GM19328 (cell line): ENCODE measurements at regions not wholly inside any gene's neighbourhood (a gene's known extent, or its start where the extent isn't known, plus 50 kb on each side); places are given as distances from the start of the nearest gene placed in this dataset.

Experiments
- ATAC-seq: cut with Tn5 transposase; IDR thresholded peaks from one replicate; pipeline ENCODE4 v1.9.1; 2021; ENCODE audit warnings: mild to moderate bottlenecking, moderate library complexity; ENCODE audit not compliant: unreplicated experiment

DNA sequence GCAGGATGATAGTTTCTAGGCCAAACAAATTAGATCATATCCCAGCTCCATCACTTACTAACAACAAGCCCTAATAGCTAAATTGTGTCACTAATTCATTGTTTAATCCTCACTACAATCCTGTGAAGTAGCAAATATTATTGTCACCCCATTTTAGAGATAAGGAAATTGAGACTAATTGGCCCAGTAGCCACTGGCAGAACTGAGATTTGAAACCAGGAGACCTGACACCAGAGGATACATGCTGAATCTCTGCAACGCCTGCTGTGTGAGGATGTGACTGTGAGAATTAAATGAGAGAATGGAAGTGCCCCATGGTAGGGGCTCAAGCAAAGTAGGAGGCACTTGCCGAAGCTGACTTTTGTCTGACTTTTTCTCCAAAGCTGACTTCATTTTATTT, 124.3 kb upstream of the CITED2 start:
- no peak for ATAC-seq

DNA sequence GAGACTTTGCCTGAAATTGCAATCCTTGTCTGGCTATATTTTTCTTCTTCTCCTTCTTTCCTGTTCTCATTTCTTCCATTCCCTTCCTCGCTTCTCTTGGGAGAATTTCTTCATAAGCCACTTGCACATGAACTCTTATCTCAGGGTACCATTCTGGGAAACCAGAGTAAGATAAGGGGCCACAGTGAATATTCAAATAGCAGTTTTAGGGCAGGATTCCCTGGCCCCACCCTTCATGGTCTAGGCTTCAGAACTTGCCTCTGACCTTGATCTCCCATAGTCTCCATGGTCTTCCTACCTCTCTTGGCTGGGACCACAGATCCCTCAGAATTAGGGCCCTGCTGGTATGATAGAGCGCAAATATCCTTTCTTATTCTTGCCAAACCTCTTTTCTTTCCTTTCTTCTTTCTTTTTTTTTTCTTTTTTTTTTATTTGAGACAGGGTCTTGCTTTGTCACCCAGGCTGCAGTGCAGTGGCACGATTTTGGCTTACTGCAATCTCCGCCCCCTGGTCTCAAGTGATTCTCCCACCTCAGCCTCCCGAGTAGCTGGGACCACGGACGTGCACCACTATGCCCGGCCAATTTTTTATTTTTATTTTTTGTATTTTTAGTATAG, 123.0 kb upstream of the CITED2 start:
- no peak for ATAC-seq

DNA sequence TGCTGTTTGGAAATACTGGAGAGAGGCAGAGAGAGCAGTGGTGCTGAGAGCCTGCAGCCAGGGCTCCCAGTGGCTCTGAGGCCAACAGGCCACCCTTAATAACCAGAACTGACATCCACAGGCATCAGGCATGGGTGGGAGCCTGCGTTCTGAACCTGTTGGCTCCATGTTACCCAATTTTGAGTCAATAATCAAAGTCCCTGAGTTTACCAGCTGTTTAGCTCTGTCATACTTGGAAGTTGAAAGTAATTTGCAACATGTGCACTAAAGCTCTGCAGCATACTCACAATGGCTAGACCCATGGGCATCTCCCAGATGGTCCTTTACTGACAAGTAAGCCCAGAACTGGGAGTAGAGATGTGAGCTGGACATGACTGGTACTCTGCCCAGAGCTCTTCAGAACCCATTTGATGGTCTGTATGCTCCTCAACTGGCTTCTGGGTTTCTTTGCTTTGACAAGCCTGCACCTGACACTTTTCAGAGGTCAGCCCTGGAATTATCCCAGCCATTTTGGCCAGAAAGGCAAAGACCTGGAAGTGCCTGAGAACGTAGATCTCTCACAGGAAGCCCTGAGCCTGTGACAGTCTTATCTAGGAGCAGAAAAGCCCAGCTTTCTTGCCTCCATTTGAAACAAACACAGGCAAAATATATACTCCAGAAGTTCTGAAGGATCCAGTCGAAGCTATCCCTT, 122.4 kb upstream of the CITED2 start:
- no peak for ATAC-seq

DNA sequence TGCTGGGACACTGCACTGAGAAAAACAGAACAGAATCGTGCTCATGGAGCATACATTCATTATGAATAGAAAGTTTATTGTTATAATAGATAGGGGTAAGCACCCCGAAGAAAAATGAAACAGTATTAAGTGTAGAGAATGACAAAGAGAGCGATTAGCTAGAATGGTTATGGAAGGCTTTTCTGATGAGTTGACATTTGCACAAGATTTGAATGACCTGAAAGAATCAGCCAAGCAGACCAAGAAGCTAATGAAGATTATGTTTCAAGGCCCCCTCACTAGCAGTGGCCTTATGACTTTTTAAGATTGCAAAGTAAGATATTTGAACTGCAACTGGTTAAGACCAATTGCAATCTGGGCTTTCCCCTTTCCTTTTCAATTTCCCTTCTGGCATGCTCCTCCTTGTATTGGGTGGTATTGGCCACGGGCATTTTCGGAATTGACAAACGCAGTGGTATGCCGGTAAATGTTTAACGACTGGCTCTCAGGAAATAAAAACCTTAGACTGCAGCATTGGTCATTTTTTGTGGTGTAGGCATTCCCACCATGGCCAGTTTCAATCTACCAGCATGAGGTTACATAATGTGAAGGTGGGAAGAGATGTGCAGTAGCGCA, 120.0 kb upstream of the CITED2 start:
- ATAC-seq = no peak

DNA sequence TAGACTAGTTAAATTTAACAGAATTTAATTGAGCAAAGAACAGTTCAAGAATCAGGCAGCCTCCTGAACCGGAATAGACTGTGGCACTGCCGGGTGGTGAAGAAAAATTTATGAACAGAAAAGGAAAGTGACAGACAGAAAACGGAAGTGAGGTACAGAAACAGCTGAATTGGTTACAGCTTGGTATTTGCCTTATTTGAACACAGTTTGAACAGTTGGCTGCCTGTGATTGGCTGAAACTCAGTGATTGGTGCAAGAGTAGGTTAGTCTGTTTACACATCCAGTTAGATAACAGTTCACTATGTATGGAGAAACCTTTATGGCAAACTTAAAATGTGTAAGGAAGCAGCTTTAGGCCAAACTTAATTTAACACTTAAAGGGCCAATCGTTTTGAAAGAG, 116.0 kb upstream of the CITED2 start:
- ATAC-seq = peak; percentile 67

DNA sequence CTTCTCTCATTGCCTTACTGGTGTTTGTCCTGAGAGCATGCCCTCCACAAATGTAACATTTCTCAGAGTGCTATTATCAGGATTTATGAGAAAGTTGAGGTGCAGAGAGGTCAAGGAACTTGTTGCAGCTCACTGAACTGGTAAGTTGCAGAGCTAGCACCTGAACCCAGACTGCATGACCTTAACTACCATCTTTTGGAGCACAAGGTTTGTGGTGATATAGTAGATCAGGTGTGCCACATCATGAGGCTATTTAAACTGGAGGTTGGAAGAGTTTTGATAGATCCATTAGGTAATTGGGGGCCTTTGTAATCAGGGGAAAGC, 112.0 kb upstream of the CITED2 start:
- ATAC-seq = no peak

DNA sequence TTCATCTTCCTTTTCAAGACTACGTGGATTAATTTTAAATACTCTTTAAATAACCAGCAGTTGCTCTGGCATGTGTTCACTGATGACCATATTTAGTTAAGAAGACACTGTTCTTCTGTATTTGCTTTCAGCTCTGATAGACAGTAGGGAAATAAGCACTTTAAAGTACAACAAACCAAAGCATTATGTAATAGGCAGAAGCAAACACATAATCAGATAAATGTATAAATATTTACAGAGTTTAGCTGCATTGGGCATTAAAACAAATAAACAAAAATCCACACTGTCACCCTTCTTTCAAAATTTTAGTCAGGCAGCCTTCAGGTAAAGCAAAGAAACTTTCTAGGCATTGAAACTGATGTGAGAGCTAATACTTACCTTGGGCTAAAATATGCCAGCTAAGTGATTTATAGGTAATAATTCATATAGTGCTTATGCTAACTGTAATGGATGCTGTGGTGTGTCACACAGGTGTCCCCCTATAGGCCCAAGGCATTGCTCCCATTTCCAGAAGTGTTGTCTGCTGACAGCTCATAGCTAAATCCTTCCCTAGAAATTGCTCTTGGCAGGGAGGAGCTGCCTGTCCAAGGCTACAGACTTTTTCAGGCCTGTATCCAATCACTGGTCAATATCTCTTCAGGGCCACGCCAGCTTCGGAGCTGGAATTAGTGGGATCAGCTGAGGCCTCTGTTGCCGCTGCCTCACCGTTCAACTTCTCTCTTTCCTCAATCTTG, 111.5 kb upstream of the CITED2 start:
- ATAC-seq = no peak

DNA sequence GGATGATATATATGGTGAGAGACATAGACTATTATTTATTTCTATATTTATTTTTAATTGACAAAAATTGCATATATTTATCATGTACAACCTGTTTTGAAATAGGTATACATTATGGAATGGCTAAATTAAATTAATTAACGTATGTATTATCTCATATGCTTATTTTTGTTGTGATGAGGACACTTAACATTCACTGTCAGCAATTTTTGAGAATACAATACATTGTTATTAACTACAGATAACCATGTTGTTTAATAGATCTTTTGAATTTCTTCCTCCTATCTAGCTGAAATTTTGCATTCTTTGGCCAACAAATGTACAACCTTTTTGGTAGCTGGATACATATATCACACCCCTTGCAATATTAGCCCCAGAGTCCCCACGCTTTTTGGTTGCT, 110.7 kb upstream of the CITED2 start:
- no peak for ATAC-seq

DNA sequence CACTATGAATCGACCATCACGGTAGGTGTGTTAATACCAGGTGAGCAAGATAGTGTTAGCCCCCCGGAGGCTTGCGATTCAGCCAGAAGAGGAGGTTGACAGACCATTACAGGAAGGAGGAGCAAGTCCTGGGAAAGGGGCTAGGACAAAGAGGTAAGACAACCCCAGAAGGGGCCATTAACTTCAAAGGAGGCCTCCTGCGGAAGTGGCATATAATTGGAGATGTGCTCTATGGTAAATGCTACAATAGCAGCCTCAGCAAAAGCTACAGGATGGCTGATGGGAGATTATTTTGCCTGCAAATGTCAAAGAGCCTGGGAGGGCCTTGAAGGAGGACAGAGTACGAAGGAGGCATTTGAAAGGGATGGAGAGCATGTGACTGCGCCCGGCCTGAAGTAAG, 108.6 kb upstream of the CITED2 start:
- ATAC-seq = no peak

DNA sequence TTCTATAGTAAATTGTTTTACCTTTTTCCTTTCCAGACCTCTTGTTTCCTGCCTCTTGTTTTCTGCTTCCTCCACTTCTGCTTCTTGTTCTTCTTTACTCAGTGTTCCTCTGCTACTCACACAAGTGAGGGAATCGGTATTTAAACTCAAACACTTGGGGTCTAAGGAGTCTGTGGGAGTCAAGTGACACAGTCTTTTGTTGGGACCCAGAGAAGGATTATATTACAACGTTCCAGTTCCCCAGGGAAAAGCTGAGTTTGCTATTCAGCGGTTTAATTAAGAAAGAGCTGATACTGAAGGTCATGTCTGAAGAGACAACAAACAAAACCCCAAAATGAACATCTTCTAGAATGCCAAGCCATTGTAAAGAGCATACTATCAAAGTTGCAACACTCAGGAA, 107.8 kb upstream of the CITED2 start:
- ATAC-seq = no peak

DNA sequence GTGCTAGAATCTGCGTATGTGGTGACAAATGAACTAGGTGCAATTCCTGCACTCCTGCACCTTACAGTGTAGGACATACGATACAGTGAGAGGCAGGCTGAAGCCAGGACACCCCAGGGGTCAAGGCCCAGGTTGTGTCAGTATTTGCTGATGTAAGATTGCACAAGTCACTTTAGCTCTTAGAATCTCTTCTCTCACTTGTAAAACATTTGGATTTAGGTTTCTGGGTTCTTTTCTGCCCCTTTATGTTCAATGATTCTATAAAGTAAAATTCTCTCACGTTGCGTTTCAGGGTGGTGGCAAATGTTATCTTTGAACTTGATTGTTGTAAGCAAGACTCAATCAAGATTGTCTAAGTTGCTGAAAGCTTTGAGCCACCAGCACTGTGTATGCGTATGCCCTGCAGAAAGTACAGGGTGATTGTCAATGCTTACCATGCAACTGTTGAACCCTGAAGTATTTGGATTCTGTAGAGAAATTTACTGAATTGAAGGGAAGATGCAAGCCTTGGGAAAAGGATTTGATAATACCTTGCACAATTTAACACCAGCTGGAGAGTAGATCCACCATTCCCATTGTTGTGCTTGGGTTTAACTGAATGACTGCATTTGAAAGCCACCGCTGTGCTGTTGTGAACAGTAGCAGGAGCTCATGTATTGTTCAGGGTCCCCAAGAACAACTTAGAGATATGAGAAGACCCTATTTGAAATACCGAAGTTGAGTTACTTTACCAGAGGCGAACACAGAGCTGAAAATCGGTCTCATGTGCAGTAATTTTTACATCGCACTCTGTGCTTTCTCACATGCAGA, 106.1 kb upstream of the CITED2 start:
- ATAC-seq = no peak

DNA sequence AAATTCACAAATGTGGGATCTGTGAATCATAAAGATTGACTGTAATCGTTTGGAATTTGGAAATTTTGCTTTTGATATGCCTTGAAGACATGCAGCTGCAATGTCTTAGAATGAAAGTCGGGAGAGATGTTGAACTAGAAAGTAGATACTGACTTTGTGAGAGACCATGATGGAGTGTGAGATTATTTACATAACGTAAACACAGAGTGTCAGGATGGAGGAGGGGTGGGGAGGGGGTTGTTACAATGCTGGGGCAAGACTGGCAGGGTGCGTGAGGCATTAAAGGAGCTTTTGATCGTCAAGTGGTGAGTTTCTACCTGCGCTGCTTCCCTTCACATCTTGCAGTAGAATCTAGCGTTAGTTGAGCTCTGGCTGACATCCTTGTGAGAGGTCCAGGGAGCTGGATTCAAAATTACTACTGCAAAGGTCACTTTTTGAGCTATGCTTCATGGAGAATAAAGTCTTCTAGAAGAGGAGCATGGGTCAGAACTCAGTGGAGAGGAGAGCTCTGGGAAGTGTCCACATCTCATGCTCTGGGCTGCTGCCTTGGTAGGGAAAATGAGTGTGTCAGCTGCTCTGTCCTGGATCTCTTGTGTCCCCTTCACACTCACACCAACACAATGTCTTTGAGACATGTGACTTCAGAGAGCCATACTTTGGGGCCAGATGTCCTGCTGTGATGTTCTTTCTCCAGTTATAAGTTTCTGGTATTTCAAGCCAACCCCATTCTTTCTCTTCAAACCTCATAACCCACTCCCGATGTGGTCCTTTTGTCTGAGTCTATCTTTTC, 105.2 kb upstream of the CITED2 start:
- ATAC-seq = no peak

DNA sequence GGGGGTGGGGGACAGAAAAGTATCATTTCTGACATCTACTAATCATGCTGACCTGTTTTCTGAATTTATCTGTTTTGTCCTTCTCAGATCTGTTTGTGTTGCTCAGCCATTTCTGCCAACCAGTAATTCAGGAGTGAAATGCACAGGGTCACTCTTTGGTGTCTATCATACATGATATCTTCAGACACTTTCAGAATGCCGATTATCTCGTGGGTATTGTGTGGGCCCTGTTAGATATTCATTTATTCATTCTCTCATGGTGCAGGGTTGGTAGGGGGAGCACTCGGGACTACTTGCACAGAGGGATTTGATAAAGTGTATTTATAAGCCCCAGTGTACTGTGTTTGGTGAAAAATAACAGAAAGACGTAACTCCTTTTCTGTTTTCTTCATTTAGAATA, 101.2 kb upstream of the CITED2 start:
- ATAC-seq = no peak

DNA sequence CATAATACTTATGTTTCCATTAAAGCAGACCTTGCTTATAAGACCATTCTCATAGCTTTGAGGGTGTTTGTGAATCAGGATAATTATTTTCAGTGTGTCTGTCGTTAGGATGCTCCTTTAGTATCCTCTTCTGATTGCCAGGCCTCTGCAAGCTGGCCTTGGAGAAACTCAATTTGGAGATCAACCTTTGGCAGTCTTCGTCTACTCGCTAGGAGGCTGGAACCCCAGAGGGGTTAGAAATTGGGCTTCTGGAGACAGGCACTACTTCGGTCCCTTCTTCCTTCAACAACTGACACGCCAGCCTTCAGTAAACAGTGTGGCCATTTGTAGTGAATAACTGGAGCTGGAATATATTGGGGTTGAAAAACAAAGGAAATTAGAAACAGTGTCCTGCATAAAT, 100.8 kb upstream of the CITED2 start:
- no peak for ATAC-seq

DNA sequence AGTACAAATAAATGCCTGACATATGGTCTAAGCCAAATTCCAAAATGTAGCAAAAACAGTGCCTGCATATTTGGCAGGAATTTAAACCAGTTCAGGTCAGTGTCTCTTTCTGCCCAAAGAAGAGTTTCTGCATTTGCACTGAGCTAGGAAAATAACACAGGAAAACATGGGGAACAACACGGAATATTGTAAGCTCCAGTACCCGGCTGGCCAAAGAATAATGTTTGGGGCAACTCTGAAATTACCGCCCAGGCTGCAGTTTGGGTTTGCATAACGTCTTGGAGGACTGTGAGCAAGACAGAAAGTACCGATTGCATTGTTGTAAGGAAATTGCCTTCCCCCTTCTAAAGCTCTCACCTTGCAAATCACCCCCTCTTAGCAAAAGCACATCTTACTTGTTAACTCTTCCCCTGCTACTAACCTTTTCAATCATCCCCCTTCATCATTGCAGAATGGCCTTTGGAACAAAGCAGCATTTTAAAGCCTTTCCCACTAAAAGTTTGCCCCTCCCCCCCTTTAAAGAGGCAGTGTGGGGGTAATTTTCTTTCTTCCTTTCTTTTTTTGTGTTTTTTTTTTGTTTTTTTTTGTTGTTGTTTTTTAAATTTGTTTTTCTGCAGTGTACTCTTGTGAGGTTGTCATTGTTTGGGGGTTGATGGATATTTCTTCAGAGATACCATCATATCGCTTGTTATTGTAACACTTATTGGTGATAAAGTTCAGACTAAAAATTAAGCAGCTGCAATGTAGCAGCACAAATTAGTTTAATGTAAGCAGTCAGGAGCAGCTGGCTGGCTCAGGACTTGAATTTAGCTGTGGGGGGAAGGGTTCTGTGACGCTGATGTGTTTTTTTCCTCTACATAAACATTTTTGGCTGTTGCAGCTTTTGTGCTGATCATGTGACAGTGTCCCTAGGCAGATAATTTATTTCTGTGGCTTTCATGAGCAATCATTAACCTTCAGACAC, 100.0 kb upstream of the CITED2 start:
- ATAC-seq = no peak

DNA sequence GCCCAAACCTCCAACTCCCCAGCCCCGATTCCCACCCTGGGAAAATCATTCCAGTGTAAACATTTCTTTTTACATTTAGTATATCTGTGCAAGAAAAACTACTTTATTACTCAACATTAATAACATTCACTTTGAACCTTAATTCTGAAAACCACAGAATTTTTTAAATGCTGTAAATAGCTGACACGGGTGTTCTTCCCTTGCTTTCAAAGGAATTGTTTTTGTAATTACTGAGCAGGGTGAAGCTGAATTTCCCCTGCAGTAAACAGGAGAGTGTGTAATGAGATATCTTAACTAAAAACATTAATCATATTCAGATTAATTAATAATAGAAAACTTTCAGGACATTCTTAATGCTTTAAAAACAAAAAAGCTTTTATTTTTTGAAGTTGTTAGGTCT, 99.3 kb upstream of the CITED2 start:
- no peak for ATAC-seq

DNA sequence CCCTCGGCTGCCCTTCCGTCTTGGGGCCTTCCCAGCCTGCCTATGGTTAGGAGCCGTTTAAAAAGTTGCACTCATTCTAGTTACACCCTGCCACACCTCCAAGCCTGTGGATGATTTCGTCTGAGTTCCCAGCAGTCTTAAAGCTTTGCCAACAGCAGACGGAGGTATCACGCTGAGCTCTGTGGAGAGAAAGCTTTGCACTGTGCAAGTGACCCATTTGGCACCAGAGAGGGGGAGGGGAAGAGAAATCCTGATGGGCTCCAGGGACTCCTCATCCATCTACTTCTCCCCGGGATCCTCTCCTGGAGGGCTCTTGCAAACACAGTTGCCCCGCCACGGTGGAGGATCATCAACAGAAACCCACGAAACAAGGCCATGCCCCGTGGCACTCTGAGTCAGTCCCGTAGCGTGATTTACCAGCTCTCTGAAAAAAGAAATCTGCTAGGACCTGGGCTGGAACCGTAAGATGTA, 98.8 kb upstream of the CITED2 start:
- ATAC-seq = no peak

DNA sequence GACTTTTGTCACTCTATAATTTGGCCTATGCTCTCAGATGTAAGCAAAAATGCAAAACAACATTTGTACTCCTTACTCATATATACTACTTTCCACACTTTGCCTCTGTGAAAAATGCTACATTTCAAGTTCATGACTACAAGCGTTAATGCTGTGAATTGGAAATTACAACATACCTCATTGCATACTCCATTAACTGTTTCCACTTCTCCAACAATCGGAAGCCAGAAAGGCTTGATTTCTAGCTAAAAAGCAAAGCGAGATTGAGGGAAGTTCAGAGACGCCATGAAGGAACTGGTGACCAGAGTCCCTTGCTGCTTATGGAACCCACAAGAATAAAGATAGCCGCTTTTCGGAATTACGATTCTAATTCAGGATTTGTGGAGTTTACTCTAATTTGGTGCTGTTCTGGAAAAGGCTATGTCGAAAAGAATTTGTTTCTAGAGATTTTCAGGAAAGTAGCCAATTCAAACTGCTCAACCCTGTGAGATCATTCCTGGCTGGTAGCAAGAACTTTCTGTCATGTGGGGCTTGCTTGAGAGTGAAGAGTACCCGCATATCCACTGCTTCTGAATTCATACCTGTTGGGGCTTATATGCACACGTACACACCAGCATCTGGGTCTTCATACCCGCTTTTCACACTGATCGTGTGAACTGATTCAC, 98.0 kb upstream of the CITED2 start:
- ATAC-seq = no peak

DNA sequence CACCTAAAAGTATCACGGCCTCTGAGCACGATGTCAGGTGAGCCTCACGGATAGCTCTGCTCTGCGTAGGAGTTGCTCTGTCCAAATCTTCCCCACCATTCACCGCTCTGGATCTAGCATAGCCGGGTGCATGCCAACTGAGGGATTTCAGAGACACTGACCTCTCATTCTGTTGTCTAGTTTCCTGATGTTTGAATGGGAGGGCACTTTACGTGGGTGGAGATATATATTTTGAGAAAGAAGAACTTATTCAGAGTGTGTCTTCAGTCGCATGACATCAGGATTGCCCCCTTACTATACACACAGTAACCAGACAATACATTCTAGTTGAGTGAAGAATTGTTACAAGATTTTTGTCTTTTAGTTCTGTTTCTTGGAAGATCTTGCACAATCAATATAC, 96.5 kb upstream of the CITED2 start:
- no peak for ATAC-seq
